GM13977 (cell line): ENCODE measurements at regions not wholly inside any gene's neighbourhood (a gene's known extent, or its start where the extent isn't known, plus 50 kb on each side); places are given as distances from the start of the nearest gene placed in this dataset.
"Not testable (repeated sequence)": the region's sequence is repeated elsewhere in the genome, so short reads cannot be mapped to it uniquely, and the experiment has no call there.

ENCODE experiments used
- DNase-seq: peaks from one replicate; pipeline ENCODE4 v3.0.0; 2012; ENCODE audit warnings: low spot score
- CTCF ChIP-seq: IDR thresholded peaks from 2 replicates; pipeline ENCODE4 v1.5.1; 2012; ENCODE audit warnings: mild to moderate bottlenecking, control low read depth; ENCODE audit not compliant: insufficient read depth; ENCODE audit errors: extremely low read depth, missing control alignments
- in situ Hi-C: fragments of 300-500 bp; cut with MboI; formaldehyde crosslinking; loops from one replicate; pipeline ENCODE4 v1.12.0; 2022; ENCODE audit warnings: low sequenced_read_pairs, low pct_unique_long_range_greater_than_20kb, mixed read lengths, inconsistent platforms; ENCODE audit not compliant: unreplicated experiment

- in situ Hi-C loops = no loop called here
- no peak for DNase-seq
- TF ChIP-seq CTCF = no peak
Observed at GRCh38 chrX:39267176-39267575, 465.9 kb downstream of the MID1IP1 start.

GRCh38 chrX:39268207-39268606 lies 466.9 kb downstream of the MID1IP1 start:
- no peak for DNase-seq
- in situ Hi-C loops = no loop called here
- TF ChIP-seq CTCF = no peak

- in situ Hi-C loops = no loop called here
- TF ChIP-seq CTCF = no peak
- DNase-seq = no peak
Observed at GRCh38 chrX:39275500-39276068, 474.3 kb downstream of the MID1IP1 start.

- DNase-seq, in situ Hi-C loops: not testable (repeated sequence)
Observed at GRCh38 chrX:39277685-39278390, 476.6 kb downstream of the MID1IP1 start.

- TF ChIP-seq CTCF = no peak
- DNase-seq = no peak
- in situ Hi-C loops = no loop called here
Observed at GRCh38 chrX:39283239-39283638, 482.0 kb downstream of the MID1IP1 start.

GRCh38 chrX:39288592-39288991 lies 487.3 kb downstream of the MID1IP1 start:
- no peak for DNase-seq
- in situ Hi-C loops = no loop called here
- no peak for TF ChIP-seq CTCF

- in situ Hi-C loops = no loop called here
- no peak for TF ChIP-seq CTCF
- DNase-seq = no peak
Observed at GRCh38 chrX:39289827-39290226, 488.6 kb downstream of the MID1IP1 start.
